GM18909 (cell line): ENCODE measurements at regions not wholly inside any gene's neighbourhood (a gene's known extent, or its start where the extent isn't known, plus 50 kb on each side); places are given as distances from the start of the nearest gene placed in this dataset.

Source experiments
- ATAC-seq: cut with Tn5 transposase; IDR thresholded peaks from one replicate; pipeline ENCODE4 v1.9.1; 2021; ENCODE audit warnings: mild to moderate bottlenecking; ENCODE audit not compliant: unreplicated experiment, poor library complexity

GRCh38 chr12:9271875-9272274 lies 63.7 kb upstream of the PZP start:
- no peak for ATAC-seq

DNA sequence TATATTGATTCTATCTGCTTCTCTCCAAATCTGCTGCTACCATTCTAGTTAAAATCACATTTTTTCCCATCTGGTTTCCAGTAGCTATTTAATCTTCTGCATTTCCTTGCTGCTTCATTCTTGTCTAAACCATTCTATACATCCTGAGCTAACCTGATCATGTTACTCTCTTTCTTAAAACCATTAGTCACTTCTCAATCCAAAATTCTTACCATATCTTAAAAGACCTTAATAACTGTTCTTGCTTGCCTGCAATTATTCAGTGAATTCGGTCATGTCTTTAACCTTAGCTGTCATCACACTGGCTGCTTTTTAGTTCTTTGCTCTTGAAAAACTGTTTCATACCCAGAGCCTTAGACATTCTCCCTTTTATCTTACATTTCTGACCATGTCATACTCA lies 56.4 kb upstream of the PZP start:
- no peak for ATAC-seq

DNA sequence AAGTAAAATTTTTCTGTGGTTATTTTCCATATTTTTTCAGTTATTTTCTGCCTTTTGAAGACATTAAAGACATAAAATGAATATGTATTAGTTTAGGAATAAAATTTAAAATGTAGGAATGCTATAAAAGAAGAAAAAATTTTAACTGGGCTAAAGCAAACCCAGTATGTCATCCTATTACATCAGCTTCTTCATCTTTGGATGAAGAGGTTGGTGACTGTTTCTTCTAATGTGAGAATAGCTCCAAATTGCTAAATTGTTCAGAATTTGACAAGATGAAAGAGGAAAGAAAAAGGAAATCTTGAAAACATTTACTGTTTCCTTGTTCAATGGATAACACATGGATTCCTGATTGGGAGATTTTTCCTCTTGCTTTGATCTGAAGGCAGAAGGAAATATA lies 52.7 kb upstream of the PZP start:
- ATAC-seq: no peak

GRCh38 chr12:9258676-9259075 lies 50.5 kb upstream of the PZP start:
- ATAC-seq: no peak
